Keratinocyte (primary cell): ENCODE measurements at regions not wholly inside any gene's neighbourhood (a gene's known extent, or its start where the extent isn't known, plus 50 kb on each side); places are given as distances from the start of the nearest gene placed in this dataset.

Experiments
- DNase-seq: peaks from one replicate; pipeline ENCODE4 v3.0.0-alpha.2; 2011; ENCODE audit warnings: low read depth, missing footprints, low spot score
- FAIRE-seq: peaks from 2 replicates; lab custom pipeline; 2011; peaks lifted over from hg19 to GRCh38; lab: Jason Lieb, UNC
- H2AFZ ChIP-seq: 2 replicates; pipeline ENCODE4 v1.6.0; 2012; ENCODE audit warnings: low read length, control low read depth, inconsistent platforms; ENCODE audit not compliant: control insufficient read depth
- H3K27ac ChIP-seq: 2 replicates; pipeline ENCODE4 v1.5.1; 2011; ENCODE audit warnings: low read length; ENCODE audit not compliant: control insufficient read depth, insufficient read depth
- H3K27me3 ChIP-seq: 3 replicates; pipeline ENCODE4 v1.6.0; 2011; ENCODE audit warnings: low read length; ENCODE audit not compliant: control insufficient read depth, insufficient read depth; ENCODE audit errors: extremely low read depth
- H3K36me3 ChIP-seq, 2 experiments: 2 replicates in 1 of 2; 3 replicates in 1 of 2; pipeline ENCODE4 v1.5.1; 2011; ENCODE audit warnings: low read length in 2 of 2, mild to moderate bottlenecking in 1 of 2; ENCODE audit not compliant: control insufficient read depth in 2 of 2, insufficient read depth in 2 of 2; ENCODE audit errors: extremely low read depth in 1 of 2
- H3K4me1 ChIP-seq: 3 replicates; pipeline ENCODE4 v1.5.1; 2011; ENCODE audit warnings: low read length; ENCODE audit not compliant: control insufficient read depth, insufficient read depth; ENCODE audit errors: extremely low read depth
- H3K4me2 ChIP-seq: 3 replicates; pipeline ENCODE4 v1.6.0; 2011; ENCODE audit warnings: low read depth, low read length; ENCODE audit not compliant: control insufficient read depth, insufficient read depth; ENCODE audit errors: extremely low read depth
- H3K4me3 ChIP-seq, 3 experiments: fragments of 200-600 bp in 1 of 3; sonication (generic) in 1 of 3; 2 replicates in 2 of 3; 3 replicates in 1 of 3; pipeline ENCODE4 v1.5.1; 2011 to 2016; ENCODE audit warnings: low read length in 3 of 3, mild to moderate bottlenecking in 3 of 3, control low read depth in 2 of 3, inconsistent platforms in 1 of 3, low read depth in 1 of 3, mixed read lengths in 1 of 3, mixed run types in 1 of 3, moderate library complexity in 1 of 3; ENCODE audit not compliant: control insufficient read depth in 2 of 3, insufficient read depth in 2 of 3; ENCODE audit errors: extremely low read depth in 1 of 3
- H3K79me2 ChIP-seq: 2 replicates; pipeline ENCODE4 v1.6.0; 2012; ENCODE audit warnings: low read length; ENCODE audit not compliant: control insufficient read depth, insufficient read depth
- H3K9ac ChIP-seq: 3 replicates; pipeline ENCODE4 v1.6.0; 2011; ENCODE audit warnings: low read length; ENCODE audit not compliant: control insufficient read depth, insufficient read depth; ENCODE audit errors: extremely low read depth
- H3K9me1 ChIP-seq: 3 replicates; pipeline ENCODE4 v1.6.0; 2011; ENCODE audit warnings: low read length; ENCODE audit not compliant: control insufficient read depth, insufficient read depth; ENCODE audit errors: extremely low read depth
- H3K9me3 ChIP-seq: 2 replicates; pipeline ENCODE4 v1.5.1; 2012; ENCODE audit warnings: low read depth, low read length; ENCODE audit not compliant: control insufficient read depth
- H4K20me1 ChIP-seq: 3 replicates; pipeline ENCODE4 v1.6.0; 2011; ENCODE audit warnings: low read length; ENCODE audit not compliant: control insufficient read depth, insufficient read depth; ENCODE audit errors: extremely low read depth
- EZH2 ChIP-seq: IDR thresholded peaks from one replicate; pipeline ENCODE4 v1.6.1; 2012; ENCODE audit warnings: inconsistent platforms, mild to moderate bottlenecking, low read length, moderate library complexity
- dilution Hi-C: fragments of 300-500 bp; cut with MboI; formaldehyde crosslinking; loops from one replicate; pipeline ENCODE4 v1.7.0; 2020; ENCODE audit warnings: low sequenced_read_pairs; ENCODE audit not compliant: extremely low pct_ligation_motif_present
- TF ChIP-seq, protein P1 (sequence below), 3 experiments: IDR thresholded peaks in 1 of 3; conservative IDR thresholded peaks in 1 of 3; optimal IDR thresholded peaks in 1 of 3; 2 replicates in 2 of 3; 3 replicates in 1 of 3; pipeline versions ENCODE3 to v1.5.1; 2011; ENCODE audit warnings: low read length in 3 of 3, mild to moderate bottlenecking in 3 of 3, moderate library complexity in 2 of 3, control low read depth in 1 of 3, inconsistent platforms in 1 of 3; ENCODE audit not compliant: insufficient read depth in 2 of 3; ENCODE audit errors: extremely low read depth in 1 of 3

DNA sequence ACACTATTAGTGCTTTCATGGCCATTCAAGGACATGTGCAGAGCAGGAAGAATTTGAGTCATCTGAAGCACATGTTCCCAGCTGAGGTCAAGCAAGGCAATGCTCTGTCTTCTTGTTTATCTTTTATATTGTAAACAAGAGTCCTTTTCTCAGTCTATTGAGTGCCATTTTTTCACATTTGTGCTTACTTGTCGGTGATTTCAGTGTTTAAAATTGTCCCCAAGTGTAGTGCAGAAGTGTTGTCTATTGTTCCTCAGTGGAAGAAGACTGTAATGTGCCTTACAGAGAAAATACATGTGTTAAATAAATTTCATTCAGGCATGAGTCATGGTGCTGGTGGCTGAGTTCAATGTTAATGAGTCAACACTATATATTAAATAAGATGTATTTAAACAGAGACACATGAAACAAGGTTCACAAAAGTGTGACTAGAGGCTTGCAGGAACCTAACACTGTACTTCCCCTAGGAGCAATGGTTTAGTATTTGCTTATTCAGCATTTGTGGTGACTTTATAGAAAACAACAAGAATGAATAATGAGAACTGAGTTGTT is 391.1 kb downstream of the LRIG3 start:
- Histone ChIP-seq H3K79me2 (no peaks in the 10 kb centered on the region), H3K9ac (no peak overlapping the region), H3K9me1 (no peaks in the 10 kb centered on the region), H3K4me2 (peak overlapping the region; percentile 24), H3K36me3 (no peaks in the 10 kb centered on the region), H4K20me1 (no peaks in the 10 kb centered on the region), H3K27me3 (no peaks in the 10 kb centered on the region), H3K4me1 (peaks cover 33% of the 10 kb centered on the region), H3K9me3 (no peaks in the 10 kb centered on the region), H3K4me3 (no peak overlapping the region), H2AFZ (no peak overlapping the region), H3K27ac (peak overlapping the region; percentile 62)
- DNase-seq (peak; percentile 71), FAIRE-seq (peak; percentile 65)
- dilution Hi-C loops: no loop called here
- TF ChIP-seq, protein P1, sequence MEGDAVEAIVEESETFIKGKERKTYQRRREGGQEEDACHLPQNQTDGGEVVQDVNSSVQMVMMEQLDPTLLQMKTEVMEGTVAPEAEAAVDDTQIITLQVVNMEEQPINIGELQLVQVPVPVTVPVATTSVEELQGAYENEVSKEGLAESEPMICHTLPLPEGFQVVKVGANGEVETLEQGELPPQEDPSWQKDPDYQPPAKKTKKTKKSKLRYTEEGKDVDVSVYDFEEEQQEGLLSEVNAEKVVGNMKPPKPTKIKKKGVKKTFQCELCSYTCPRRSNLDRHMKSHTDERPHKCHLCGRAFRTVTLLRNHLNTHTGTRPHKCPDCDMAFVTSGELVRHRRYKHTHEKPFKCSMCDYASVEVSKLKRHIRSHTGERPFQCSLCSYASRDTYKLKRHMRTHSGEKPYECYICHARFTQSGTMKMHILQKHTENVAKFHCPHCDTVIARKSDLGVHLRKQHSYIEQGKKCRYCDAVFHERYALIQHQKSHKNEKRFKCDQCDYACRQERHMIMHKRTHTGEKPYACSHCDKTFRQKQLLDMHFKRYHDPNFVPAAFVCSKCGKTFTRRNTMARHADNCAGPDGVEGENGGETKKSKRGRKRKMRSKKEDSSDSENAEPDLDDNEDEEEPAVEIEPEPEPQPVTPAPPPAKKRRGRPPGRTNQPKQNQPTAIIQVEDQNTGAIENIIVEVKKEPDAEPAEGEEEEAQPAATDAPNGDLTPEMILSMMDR (optimal IDR thresholded peaks at IDR 0.05 in 1 of 3, IDR thresholded peaks at IDR 0.05 in 1 of 3, conservative IDR thresholded peaks at IDR 0.05 in 1 of 3; ENCODE audit: extremely low read depth in 1 of 3, insufficient read depth in 2 of 3, low read length in 3 of 3): no peak
- TF ChIP-seq EZH2: no peak

DNA sequence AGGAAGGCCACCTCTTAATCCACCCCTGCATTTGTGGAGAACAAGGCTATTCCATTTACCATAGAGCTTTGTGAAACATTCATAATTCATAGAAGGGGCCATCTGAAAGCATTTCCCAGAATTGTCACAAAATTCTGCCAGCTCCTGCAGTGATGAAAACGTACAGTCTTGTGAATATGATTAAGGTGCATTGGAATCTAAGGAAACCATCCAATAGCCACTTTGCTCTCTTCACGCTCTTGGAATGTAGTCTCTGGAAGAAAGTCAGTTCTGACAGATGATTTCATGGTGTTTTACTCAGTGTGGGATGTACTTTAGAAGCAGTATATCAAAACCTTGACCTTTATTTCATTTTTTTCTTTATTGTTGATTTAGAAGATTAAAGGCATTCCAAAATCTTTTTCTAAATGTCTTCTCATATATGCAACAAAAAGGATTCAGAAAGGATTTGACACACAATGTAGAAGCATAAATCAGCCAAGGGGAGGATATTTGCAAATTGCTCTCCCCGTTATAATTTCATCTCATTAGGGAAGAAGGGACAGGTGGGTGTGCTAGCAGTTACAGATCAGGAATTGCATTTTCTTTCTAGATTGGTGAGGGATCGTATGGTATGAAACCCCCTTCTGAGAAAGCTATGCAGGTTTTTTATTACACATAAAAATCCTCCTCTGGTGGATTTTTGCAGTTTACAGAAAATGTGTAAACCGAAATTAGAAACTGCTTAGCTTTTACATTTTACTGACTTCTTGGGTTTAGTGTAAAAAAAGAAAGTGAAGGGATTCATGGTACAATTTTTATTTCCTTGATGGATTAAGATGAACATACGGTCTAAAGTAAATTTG is 390.2 kb downstream of the LRIG3 start:
- Histone ChIP-seq H3K4me2 (peak overlapping the region; percentile 34), H2AFZ (no peak overlapping the region), H3K27ac (peak overlapping the region; percentile 62), H3K4me3 (no peak overlapping the region), H3K4me1 (peaks cover 33% of the 10 kb centered on the region), H3K36me3 (no peaks in the 10 kb centered on the region), H4K20me1 (no peaks in the 10 kb centered on the region), H3K27me3 (no peaks in the 10 kb centered on the region), H3K9me3 (no peaks in the 10 kb centered on the region), H3K9ac (no peak overlapping the region), H3K9me1 (no peaks in the 10 kb centered on the region), H3K79me2 (no peaks in the 10 kb centered on the region)
- DNase-seq: peak; percentile 81
- TF ChIP-seq, protein P1 (optimal IDR thresholded peaks at IDR 0.05 in 1 of 3, IDR thresholded peaks at IDR 0.05 in 1 of 3, conservative IDR thresholded peaks at IDR 0.05 in 1 of 3; ENCODE audit: extremely low read depth in 1 of 3, insufficient read depth in 2 of 3, low read length in 3 of 3): no peak
- no peak for TF ChIP-seq EZH2
- dilution Hi-C loops: no loop called here
- peak; percentile 29 for FAIRE-seq
